CD4-positive, alpha-beta T cell (primary cell): ENCODE measurements at regions not wholly inside any gene's neighbourhood (a gene's known extent, or its start where the extent isn't known, plus 50 kb on each side); places are given as distances from the start of the nearest gene placed in this dataset.
A peak's percentile ranks its signal among the peaks of the same experiment; 100 is the strongest.

Experiments used
- ATAC-seq: fragments of 200-7000 bp; cut with Tn5 transposase; one replicate; pipeline ENCODE4 v1.10.0; 2022; ENCODE audit warnings: mild to moderate bottlenecking; ENCODE audit not compliant: poor library complexity
- CTCF ChIA-PET: fragments of 350-600 bp; sonication (Branson Sonifier 250); formaldehyde crosslinking; loops from one replicate; lab custom pipeline; 2021; ENCODE audit warnings: antibody characterized with exemption, inconsistent platforms; lab: Charles Lee
- POLR2A ChIA-PET: fragments of 350-600 bp; sonication (Branson Sonifier 250); formaldehyde crosslinking; loops from one replicate; lab custom pipeline; 2021; ENCODE audit warnings: antibody characterized with exemption, inconsistent platforms; lab: Charles Lee
- DNase-seq, 14 experiments: peaks; one replicate each; pipeline ENCODE4 v3.0.0-alpha.2; 2013 to 2020; ENCODE audit warnings: mixed read lengths in 2 of 14
- H3K27ac ChIP-seq, 2 donors: one replicate each; pipeline versions ENCODE4 v1.5.1 to v1.7.0; 2013; ENCODE audit warnings: low read length in 2 of 2, low read depth in 1 of 2, mild to moderate bottlenecking in 1 of 2
- H3K27me3 ChIP-seq, 2 experiments: 1 replicate in 1 of 2; 2 replicates in 1 of 2; pipeline versions ENCODE4 v1.6.1 to v1.7.0; 2013; ENCODE audit warnings: low read length in 2 of 2, control low read depth in 1 of 2, mild to moderate bottlenecking in 1 of 2, moderate library complexity in 1 of 2; ENCODE audit not compliant: insufficient read depth in 2 of 2, control insufficient read depth in 1 of 2
- H3K36me3 ChIP-seq: one replicate; pipeline ENCODE4 v1.6.1; 2013; ENCODE audit warnings: low read length, control low read depth; ENCODE audit not compliant: insufficient read depth
- H3K4me1 ChIP-seq: one replicate; pipeline ENCODE4 v1.6.1; 2013; ENCODE audit warnings: low read length, control low read depth; ENCODE audit not compliant: insufficient read depth
- H3K4me3 ChIP-seq: one replicate; pipeline ENCODE4 v1.5.1; 2013; ENCODE audit warnings: mild to moderate bottlenecking, low read length, moderate library complexity
- H3K9me3 ChIP-seq, 2 experiments: 1 replicate in 1 of 2; 2 replicates in 1 of 2; pipeline versions ENCODE4 v1.6.1 to v1.7.0; 2013; ENCODE audit warnings: low read length in 2 of 2, mild to moderate bottlenecking in 2 of 2, control low read depth in 1 of 2, moderate library complexity in 1 of 2; ENCODE audit not compliant: control insufficient read depth in 1 of 2, insufficient read depth in 1 of 2
- H3K27ac Mint-ChIP-seq: one replicate; pipeline ENCODE4 v1.8.0; 2020; ENCODE audit warnings: mixed read lengths
- H3K27me3 Mint-ChIP-seq: one replicate; pipeline ENCODE4 v1.8.0; 2021; ENCODE audit warnings: mixed read lengths
- H3K36me3 Mint-ChIP-seq: one replicate; pipeline ENCODE4 v1.8.0; 2021; ENCODE audit warnings: low read depth, mixed read lengths
- H3K4me1 Mint-ChIP-seq: one replicate; pipeline ENCODE4 v1.8.0; 2021; ENCODE audit warnings: low read depth, mixed read lengths
- H3K4me3 Mint-ChIP-seq: one replicate; pipeline ENCODE4 v1.8.0; 2020; ENCODE audit warnings: mild to moderate bottlenecking, mixed read lengths
- H3K9me3 Mint-ChIP-seq: one replicate; pipeline ENCODE4 v1.8.0; 2020; ENCODE audit warnings: mixed read lengths
- intact Hi-C, 2 experiments: fragments of 100-400 bp; cut with DNase I in 1 of 2; cut with micrococcal nuclease in 1 of 2; formaldehyde crosslinking; loops; one replicate each; pipeline versions ENCODE4 v1.15.1 to v1.9.0; 2023 to 2025; cut with DNase I, micrococcal nuclease
- TF ChIP-seq, protein P1 (sequence below): fragments of 200-600 bp; IDR thresholded peaks from one replicate; pipeline ENCODE4 v1.8.0; 2022; ENCODE audit warnings: antibody characterized with exemption, mild to moderate bottlenecking

GRCh38 chr5:34584165-34584564 lies 72.0 kb upstream of the RAI14 start:
- Mint-ChIP-seq H3K27me3 (peaks cover 37% of the 10 kb centered on the region), H3K9me3 (no peaks in the 10 kb centered on the region), H3K27ac (no peak overlapping the region), H3K4me1 (no peaks in the 10 kb centered on the region), H3K4me3 (no peak overlapping the region), H3K36me3 (no peaks in the 10 kb centered on the region)
- POLR2A ChIA-PET: no interaction called here
- Histone ChIP-seq H3K27ac (no peak overlapping the region), H3K4me1 (no peaks in the 10 kb centered on the region), H3K9me3 (no peaks in the 10 kb centered on the region), H3K36me3 (no peaks in the 10 kb centered on the region), H3K4me3 (no peak overlapping the region), H3K27me3 (peaks cover 0 to 4% of the 10 kb centered on the region in 2 experiments)
- ATAC-seq: no peak
- CTCF ChIA-PET: no interaction called here
- DNase-seq: no peak
- intact Hi-C loops: no loop called here
- TF ChIP-seq, protein P1, sequence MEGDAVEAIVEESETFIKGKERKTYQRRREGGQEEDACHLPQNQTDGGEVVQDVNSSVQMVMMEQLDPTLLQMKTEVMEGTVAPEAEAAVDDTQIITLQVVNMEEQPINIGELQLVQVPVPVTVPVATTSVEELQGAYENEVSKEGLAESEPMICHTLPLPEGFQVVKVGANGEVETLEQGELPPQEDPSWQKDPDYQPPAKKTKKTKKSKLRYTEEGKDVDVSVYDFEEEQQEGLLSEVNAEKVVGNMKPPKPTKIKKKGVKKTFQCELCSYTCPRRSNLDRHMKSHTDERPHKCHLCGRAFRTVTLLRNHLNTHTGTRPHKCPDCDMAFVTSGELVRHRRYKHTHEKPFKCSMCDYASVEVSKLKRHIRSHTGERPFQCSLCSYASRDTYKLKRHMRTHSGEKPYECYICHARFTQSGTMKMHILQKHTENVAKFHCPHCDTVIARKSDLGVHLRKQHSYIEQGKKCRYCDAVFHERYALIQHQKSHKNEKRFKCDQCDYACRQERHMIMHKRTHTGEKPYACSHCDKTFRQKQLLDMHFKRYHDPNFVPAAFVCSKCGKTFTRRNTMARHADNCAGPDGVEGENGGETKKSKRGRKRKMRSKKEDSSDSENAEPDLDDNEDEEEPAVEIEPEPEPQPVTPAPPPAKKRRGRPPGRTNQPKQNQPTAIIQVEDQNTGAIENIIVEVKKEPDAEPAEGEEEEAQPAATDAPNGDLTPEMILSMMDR: no peak

GRCh38 chr5:34585601-34586104 lies 70.5 kb upstream of the RAI14 start:
- ATAC-seq: no peak
- POLR2A ChIA-PET: no interaction called here

DNA sequence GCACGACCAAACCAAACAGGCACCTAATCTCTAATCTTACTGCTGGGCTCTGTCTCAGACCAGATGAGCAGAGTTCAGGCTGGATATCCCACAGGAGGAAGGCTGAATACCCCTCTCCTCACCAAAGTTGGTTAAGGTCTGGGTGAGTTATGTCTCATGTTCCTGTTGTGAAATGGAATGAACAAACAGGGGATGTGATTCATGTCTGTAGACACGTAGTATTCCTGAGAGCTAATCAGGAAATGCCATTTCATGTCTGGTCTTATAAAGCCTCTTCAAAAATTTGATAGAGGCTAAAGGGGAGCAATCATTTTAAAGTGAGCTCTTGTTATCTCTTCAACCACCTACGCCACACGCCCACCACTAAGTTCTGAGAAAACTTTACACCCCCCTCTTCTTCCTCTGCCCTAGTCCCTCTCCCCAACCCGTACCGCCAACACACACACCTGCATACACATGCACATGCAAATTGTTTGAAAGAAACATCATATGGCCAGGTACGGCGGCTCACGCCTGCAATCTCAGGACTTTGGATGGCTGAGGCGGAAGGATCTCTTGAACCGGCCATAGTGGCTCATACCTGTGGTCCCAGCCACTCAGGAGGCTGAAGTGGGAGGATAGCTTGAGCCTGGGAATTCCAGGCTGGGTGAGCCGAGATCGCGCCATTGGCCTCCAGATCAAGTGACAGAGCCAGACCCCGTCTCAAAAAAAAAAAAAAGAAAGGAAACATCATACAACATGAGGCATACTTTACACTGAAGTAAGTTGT lies 69.8 kb upstream of the RAI14 start:
- H3K4me1 ChIP-seq: no peaks in the 10 kb centered on the region
- H3K27me3 Mint-ChIP-seq: peaks cover 38% of the 10 kb centered on the region
- H3K4me1 Mint-ChIP-seq: no peaks in the 10 kb centered on the region
- no peaks in the 10 kb centered on the region for H3K9me3 ChIP-seq
- no peak overlapping the region for H3K27ac ChIP-seq
- H3K36me3 Mint-ChIP-seq: no peaks in the 10 kb centered on the region
- TF ChIP-seq, protein P1: no peak
- H3K27me3 ChIP-seq: peaks cover 0 to 2% of the 10 kb centered on the region in 2 experiments
- no peak overlapping the region for H3K4me3 ChIP-seq
- ChIA-PET POLR2A (no interaction called here), CTCF (no interaction called here)
- no peak overlapping the region for H3K4me3 Mint-ChIP-seq
- peak in 2 of 14 experiments; percentile 2 to 19 for DNase-seq
- H3K36me3 ChIP-seq: no peaks in the 10 kb centered on the region
- H3K9me3 Mint-ChIP-seq: no peaks in the 10 kb centered on the region
- no peak overlapping the region for H3K27ac Mint-ChIP-seq
- ATAC-seq: no peak
- intact Hi-C loops: no loop called here

More at GRCh38 chr5:34585601-34586104, 70.5 kb upstream of the RAI14 start:
- intact Hi-C loops: no loop called here
- no peak overlapping the region for H3K27ac Mint-ChIP-seq
- H3K36me3 ChIP-seq: no peaks in the 10 kb centered on the region
- H3K9me3 ChIP-seq: no peaks in the 10 kb centered on the region
- H3K4me3 ChIP-seq: no peak overlapping the region
- H3K27me3 ChIP-seq: peaks cover 0 to 2% of the 10 kb centered on the region in 2 experiments
- TF ChIP-seq, protein P1: no peak
- no peak for DNase-seq
- peaks cover 39% of the 10 kb centered on the region for H3K27me3 Mint-ChIP-seq
- H3K4me3 Mint-ChIP-seq: no peak overlapping the region
- no peak overlapping the region for H3K27ac ChIP-seq
- CTCF ChIA-PET: no interaction called here
- H3K36me3 Mint-ChIP-seq: no peaks in the 10 kb centered on the region
- H3K4me1 ChIP-seq: no peaks in the 10 kb centered on the region
- H3K4me1 Mint-ChIP-seq: no peaks in the 10 kb centered on the region
- no peaks in the 10 kb centered on the region for H3K9me3 Mint-ChIP-seq
